T-helper 1 cell (primary cell): ENCODE measurements at regions not wholly inside any gene's neighbourhood (a gene's known extent, or its start where the extent isn't known, plus 50 kb on each side); places are given as distances from the start of the nearest gene placed in this dataset.
"Not testable (repeated sequence)": the region's sequence is repeated elsewhere in the genome, so short reads cannot be mapped to it uniquely, and the experiment has no call there.

Experiments used
- DNase-seq, 5 donors: peaks; one replicate each; pipeline ENCODE4 v3.0.0-alpha.2; 2012 to 2020

GRCh38 chr12:91502208-91502607 lies 319.6 kb upstream of the DCN start:
- DNase-seq, result no peak

- no peak for DNase-seq
These were observed 313.7 kb upstream of the DCN start for GRCh38 chr12:91496337-91496736.

GRCh38 chr12:91493308-91493707 lies 310.7 kb upstream of the DCN start:
- DNase-seq, result no peak

GRCh38 chr12:91492648-91493047 lies 310.0 kb upstream of the DCN start:
- DNase-seq, result no peak

- DNase-seq, result no peak
These were observed 308.2 kb upstream of the DCN start for GRCh38 chr12:91490667-91491311.

GRCh38 chr12:91483471-91483985 lies 300.9 kb upstream of the DCN start:
- DNase-seq, result no peak

- no peak for DNase-seq
These were observed 299.6 kb upstream of the DCN start for GRCh38 chr12:91482231-91482630.

GRCh38 chr12:91478500-91478899 lies 295.9 kb upstream of the DCN start:
- no peak for DNase-seq

- no peak for DNase-seq
These were observed 285.1 kb upstream of the DCN start for GRCh38 chr12:91467686-91468085.

GRCh38 chr12:91461061-91461460 lies 278.4 kb upstream of the DCN start:
- no peak for DNase-seq

GRCh38 chr12:91460469-91460868 lies 277.9 kb upstream of the DCN start:
- DNase-seq, result no peak

GRCh38 chr12:91455321-91455720 lies 272.7 kb upstream of the DCN start:
- DNase-seq, result no peak

- DNase-seq, result no peak
These were observed 271.6 kb upstream of the DCN start for GRCh38 chr12:91454179-91454578.

- DNase-seq, result not testable (repeated sequence)
These were observed 269.8 kb upstream of the DCN start for GRCh38 chr12:91452464-91452863.

- DNase-seq, result no peak
These were observed 259.7 kb upstream of the DCN start for GRCh38 chr12:91441993-91442952.

GRCh38 chr12:91441246-91441645 lies 258.6 kb upstream of the DCN start:
- DNase-seq, result no peak

GRCh38 chr12:91434081-91434480 lies 251.5 kb upstream of the DCN start:
- no peak for DNase-seq

GRCh38 chr12:91432755-91433154 lies 250.1 kb upstream of the DCN start:
- DNase-seq, result no peak

- DNase-seq, result no peak
These were observed 249.5 kb upstream of the DCN start for GRCh38 chr12:91432089-91432488.

GRCh38 chr12:91424506-91424905 lies 241.9 kb upstream of the DCN start:
- DNase-seq, result no peak

- no peak for DNase-seq
These were observed 241.1 kb upstream of the DCN start for GRCh38 chr12:91423693-91424050.

- DNase-seq, result no peak
These were observed 240.4 kb upstream of the DCN start for GRCh38 chr12:91422811-91423692.

- DNase-seq, result no peak
These were observed 239.5 kb upstream of the DCN start for GRCh38 chr12:91422127-91422526.
